Endodermal cell (in vitro differentiated cells): ENCODE measurements at regions not wholly inside any gene's neighbourhood (a gene's known extent, or its start where the extent isn't known, plus 50 kb on each side); places are given as distances from the start of the nearest gene placed in this dataset.

Experiments used
- DNase-seq: peaks from one replicate; pipeline ENCODE4 v3.0.0-alpha.2; 2017
- H3K27ac ChIP-seq: 2 replicates; pipeline ENCODE4 v1.5.1; 2013; ENCODE audit warnings: mild to moderate bottlenecking, low read depth, low read length, moderate library complexity
- H3K27me3 ChIP-seq: 2 replicates; pipeline ENCODE4 v1.6.1; 2013; ENCODE audit warnings: mild to moderate bottlenecking, low read length, moderate library complexity; ENCODE audit not compliant: insufficient read depth, control insufficient read depth, poor library complexity, severe bottlenecking
- H3K36me3 ChIP-seq: 2 replicates; pipeline ENCODE4 v1.7.0; 2013; ENCODE audit warnings: mild to moderate bottlenecking, low read length, moderate library complexity; ENCODE audit not compliant: control insufficient read depth, insufficient read depth
- H3K4me1 ChIP-seq: one replicate; pipeline ENCODE4 v1.7.0; 2013; ENCODE audit warnings: low read length; ENCODE audit not compliant: control insufficient read depth, insufficient read depth
- H3K4me3 ChIP-seq: 2 replicates; pipeline ENCODE4 v1.5.1; 2013; ENCODE audit warnings: mild to moderate bottlenecking, low read length, moderate library complexity
- H3K9ac ChIP-seq: 2 replicates; pipeline ENCODE4 v1.6.1; 2013; ENCODE audit warnings: mild to moderate bottlenecking, low read length, moderate library complexity; ENCODE audit not compliant: poor library complexity, severe bottlenecking; ENCODE audit errors: extremely low read depth
- H3K9me3 ChIP-seq: 2 replicates; pipeline ENCODE4 v1.6.1; 2013; ENCODE audit warnings: mild to moderate bottlenecking, low read length, moderate library complexity; ENCODE audit not compliant: control insufficient read depth
- H3K27ac Mint-ChIP-seq: 2 replicates; pipeline ENCODE4 v1.8.0; 2020; ENCODE audit warnings: mixed read lengths
- H3K27me3 Mint-ChIP-seq: 2 replicates; pipeline ENCODE4 v1.8.0; 2021; ENCODE audit warnings: mild to moderate bottlenecking, mixed read lengths; ENCODE audit not compliant: insufficient read depth
- H3K36me3 Mint-ChIP-seq: 2 replicates; pipeline ENCODE4 v1.8.0; 2020; ENCODE audit warnings: low read depth, mixed read lengths
- H3K4me1 Mint-ChIP-seq: 2 replicates; pipeline ENCODE4 v1.8.0; 2020; ENCODE audit warnings: mixed read lengths
- H3K4me3 Mint-ChIP-seq: 2 replicates; pipeline ENCODE4 v1.8.0; 2020; ENCODE audit warnings: mild to moderate bottlenecking, moderate library complexity, mixed read lengths
- H3K9me3 Mint-ChIP-seq: 2 replicates; pipeline ENCODE4 v1.8.0; 2020; ENCODE audit warnings: mild to moderate bottlenecking, mixed read lengths
- CTCF ChIP-seq: fragments of 200-600 bp; sonication (generic); conservative IDR thresholded peaks from 2 replicates; pipeline ENCODE4 v1.5.0; 2021; ENCODE audit warnings: antibody characterized with exemption, mild to moderate bottlenecking
- WGBS, 2 experiments: methylation state at CpG; one replicate each; pipeline versions ENCODE4 v1.1.5 to v1.1.7; 2013; ENCODE audit warnings: missing lambda C conversion rate in 2 of 2, mixed read lengths in 1 of 2; ENCODE audit not compliant: insufficient coverage in 1 of 2, insufficient read length in 1 of 2; 5-methylcytosine and 5-hydroxymethylcytosine counted together

GRCh38 chr18:78768221-78768620, 211.4 kb upstream of the SALL3 start:
- Mint-ChIP-seq H3K4me3 (no peak overlapping the region), H3K4me1 (peaks cover 26% of the 10 kb centered on the region), H3K9me3 (no peaks in the 10 kb centered on the region), H3K27ac (no peak overlapping the region), H3K36me3 (no peaks in the 10 kb centered on the region), H3K27me3 (peaks cover 9% of the 10 kb centered on the region)
- no peak overlapping the region for H3K4me3 ChIP-seq
- TF ChIP-seq CTCF: no peak
- H3K9me3 ChIP-seq: no peaks in the 10 kb centered on the region
- no peaks in the 10 kb centered on the region for H3K27me3 ChIP-seq
- H3K36me3 ChIP-seq: no peaks in the 10 kb centered on the region
- no peak overlapping the region for H3K9ac ChIP-seq
- DNase-seq: no peak
- no peak overlapping the region for H3K27ac ChIP-seq
- 90 to 98% methylated on average over 13 of the region's 13 CpGs for WGBS, 2 experiments
- no peaks in the 10 kb centered on the region for H3K4me1 ChIP-seq

GRCh38 chr18:78768656-78769501, 210.7 kb upstream of the SALL3 start:
- no peak overlapping the region for H3K27ac ChIP-seq
- 85 to 86% methylated on average over 17 to 25 of the region's 25 CpGs for WGBS, 2 experiments

GRCh38 chr18:78769502-78770105, 210.0 kb upstream of the SALL3 start:
- Histone ChIP-seq H3K27ac (no peak overlapping the region), H3K9ac (no peak overlapping the region), H3K4me3 (no peak overlapping the region), H3K4me1 (no peaks in the 10 kb centered on the region), H3K27me3 (no peaks in the 10 kb centered on the region), H3K9me3 (no peaks in the 10 kb centered on the region), H3K36me3 (no peaks in the 10 kb centered on the region)
- Mint-ChIP-seq H3K9me3 (no peaks in the 10 kb centered on the region), H3K27ac (peak overlapping the region; percentile 48), H3K36me3 (no peaks in the 10 kb centered on the region), H3K4me1 (peaks cover 26% of the 10 kb centered on the region), H3K4me3 (peak overlapping the region; percentile 15), H3K27me3 (peaks cover 9% of the 10 kb centered on the region)
- WGBS, 2 experiments: 89 to 97% methylated on average over 10 to 18 of the region's 18 CpGs
- TF ChIP-seq CTCF: no peak
- no peak for DNase-seq

More at GRCh38 chr18:78768656-78769501, 210.7 kb upstream of the SALL3 start:
- H3K27me3 ChIP-seq: no peaks in the 10 kb centered on the region
- Mint-ChIP-seq H3K36me3 (no peaks in the 10 kb centered on the region), H3K4me3 (peak overlapping the region; percentile 15), H3K9me3 (no peaks in the 10 kb centered on the region), H3K4me1 (peaks cover 26% of the 10 kb centered on the region), H3K27ac (peak overlapping the region; percentile 18), H3K27me3 (peaks cover 9% of the 10 kb centered on the region)
- TF ChIP-seq CTCF: no peak
- no peak overlapping the region for H3K4me3 ChIP-seq
- H3K4me1 ChIP-seq: no peaks in the 10 kb centered on the region
- H3K9ac ChIP-seq: no peak overlapping the region
- no peak for DNase-seq
- no peaks in the 10 kb centered on the region for H3K9me3 ChIP-seq
- H3K36me3 ChIP-seq: no peaks in the 10 kb centered on the region
